HG02588 (cell line): ENCODE measurements at regions not wholly inside any gene's neighbourhood (a gene's known extent, or its start where the extent isn't known, plus 50 kb on each side); places are given as distances from the start of the nearest gene placed in this dataset.

Source experiments
- ATAC-seq: cut with Tn5 transposase; IDR thresholded peaks from one replicate; pipeline ENCODE4 v1.9.1; 2021; ENCODE audit warnings: mild to moderate bottlenecking, moderate library complexity; ENCODE audit not compliant: unreplicated experiment

DNA sequence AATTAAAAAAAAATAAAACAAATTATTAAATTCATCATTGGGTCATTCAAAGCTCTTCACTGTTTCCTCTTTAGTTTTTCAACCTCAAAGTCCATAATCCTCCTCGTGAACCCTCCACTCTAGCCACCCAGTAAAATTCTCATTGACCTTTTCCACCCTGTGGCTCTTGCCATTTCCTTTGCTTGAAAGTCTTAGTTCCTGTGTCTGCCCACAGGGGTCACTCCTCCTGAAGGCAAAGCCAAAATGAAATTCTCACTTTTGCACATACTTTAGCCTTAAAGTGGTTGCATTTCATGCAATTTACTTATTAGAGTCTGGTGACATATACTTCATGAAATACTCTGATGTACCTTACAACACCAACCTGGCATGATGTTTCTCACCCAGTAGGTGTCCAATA, 263.7 kb downstream of the BMP2 start:
- ATAC-seq = no peak

- ATAC-seq = no peak
These were observed 270.5 kb downstream of the BMP2 start for GRCh38 chr20:7038029-7038428.

- ATAC-seq = no peak
These were observed 290.1 kb downstream of the BMP2 start for GRCh38 chr20:7057611-7058010.

GRCh38 chr20:7078804-7079203, 311.3 kb downstream of the BMP2 start:
- no peak for ATAC-seq

DNA sequence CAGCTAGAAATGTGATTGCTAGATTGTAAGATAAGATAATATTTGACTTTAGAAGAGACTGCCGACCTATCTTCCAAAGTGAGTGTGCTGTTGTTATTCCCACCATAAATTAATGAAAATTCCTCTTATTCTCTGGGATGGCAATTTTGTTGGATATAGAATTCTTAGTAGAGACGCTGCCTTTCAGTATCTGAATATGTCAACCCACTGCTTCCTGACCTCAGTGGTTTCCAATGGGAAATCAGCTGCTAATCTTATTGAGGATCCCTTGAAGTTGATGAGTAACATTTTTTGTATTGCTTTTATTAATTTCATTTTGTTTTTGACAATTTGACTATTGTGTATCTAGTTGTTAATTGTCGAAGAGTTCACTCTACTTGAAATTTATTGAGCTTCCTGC, 313.0 kb downstream of the BMP2 start:
- no peak for ATAC-seq

GRCh38 chr20:7085467-7085866, 318.0 kb downstream of the BMP2 start:
- no peak for ATAC-seq

DNA sequence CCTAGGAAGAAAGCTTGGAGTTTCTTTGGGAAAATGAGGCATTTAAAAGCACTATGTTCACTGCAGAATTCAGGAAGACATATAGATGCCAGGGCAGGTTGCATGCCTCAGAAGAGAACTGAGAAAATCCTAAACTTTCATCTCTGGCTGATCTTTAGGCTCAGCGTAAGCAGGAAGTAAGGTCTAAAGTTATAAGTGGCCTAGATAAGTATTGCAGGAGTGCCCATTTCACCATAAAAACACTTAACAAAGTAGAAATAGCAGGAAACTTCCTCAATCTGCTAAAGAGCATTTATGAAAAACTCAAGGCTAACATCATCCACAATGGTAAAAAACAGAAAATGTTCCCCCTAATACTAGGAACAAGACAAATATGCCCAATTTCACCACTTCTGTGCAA, 320.3 kb downstream of the BMP2 start:
- no peak for ATAC-seq

DNA sequence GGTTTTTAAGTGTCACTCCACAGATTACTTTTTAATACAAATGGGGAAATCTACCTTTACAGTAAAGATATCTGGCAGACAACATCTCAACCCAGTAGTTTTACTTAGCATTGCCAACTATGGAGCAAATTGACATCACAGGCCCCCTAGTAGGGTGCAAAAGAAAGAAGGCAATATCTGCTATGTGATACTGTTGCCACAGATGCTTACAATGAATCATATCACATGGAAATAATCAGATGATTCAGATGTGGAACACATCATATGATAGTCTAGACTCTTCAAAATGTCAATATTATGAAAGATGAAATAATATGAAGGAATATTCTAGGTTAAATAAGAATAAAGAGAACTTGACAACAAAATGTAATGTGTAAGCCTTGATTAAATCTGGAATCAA, 322.5 kb downstream of the BMP2 start:
- no peak for ATAC-seq

- ATAC-seq = no peak
These were observed 323.3 kb downstream of the BMP2 start for GRCh38 chr20:7090811-7091210.

- ATAC-seq = no peak
These were observed 324.2 kb downstream of the BMP2 start for GRCh38 chr20:7091655-7092054.

- no peak for ATAC-seq
These were observed 327.0 kb downstream of the BMP2 start for GRCh38 chr20:7094438-7094997.

DNA sequence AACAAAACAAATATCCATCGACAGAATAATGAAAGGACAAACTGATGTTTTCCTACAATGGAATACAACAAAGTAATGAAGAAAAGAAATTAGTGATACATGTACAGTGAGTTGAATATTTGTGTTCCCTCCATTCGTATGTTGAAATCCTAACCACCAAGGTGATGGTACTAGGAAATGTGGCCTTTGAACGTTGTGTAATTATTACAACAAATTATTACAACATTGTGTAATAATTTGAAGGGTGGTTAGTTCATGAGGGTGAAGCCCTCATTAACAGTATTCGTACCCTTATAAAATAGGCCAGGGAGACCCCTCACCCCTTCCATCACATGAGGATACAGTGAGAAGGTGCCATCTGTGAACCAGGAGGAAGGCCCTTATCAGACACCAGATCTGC, 339.4 kb downstream of the BMP2 start:
- no peak for ATAC-seq

DNA sequence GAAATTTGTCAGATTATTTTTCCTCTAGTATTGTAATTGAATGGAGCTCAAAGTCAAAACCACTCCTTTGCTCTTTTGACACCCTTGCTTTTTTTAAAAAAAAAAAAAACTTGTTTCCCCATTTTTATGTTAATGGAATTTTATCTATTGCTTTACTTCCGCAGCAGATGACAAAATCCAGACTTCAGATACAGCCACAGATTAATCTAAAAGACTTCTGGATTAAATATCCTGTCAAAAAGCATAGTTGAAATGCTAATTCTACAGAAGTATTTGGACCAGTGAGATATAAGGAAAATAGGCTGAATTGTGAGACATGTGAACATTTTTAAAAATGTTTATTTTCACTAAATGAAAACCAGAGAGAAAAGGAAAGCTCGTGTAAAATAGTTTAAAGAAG, 341.4 kb downstream of the BMP2 start:
- no peak for ATAC-seq

- no peak for ATAC-seq
These were observed 346.3 kb downstream of the BMP2 start for GRCh38 chr20:7113577-7114466.

DNA sequence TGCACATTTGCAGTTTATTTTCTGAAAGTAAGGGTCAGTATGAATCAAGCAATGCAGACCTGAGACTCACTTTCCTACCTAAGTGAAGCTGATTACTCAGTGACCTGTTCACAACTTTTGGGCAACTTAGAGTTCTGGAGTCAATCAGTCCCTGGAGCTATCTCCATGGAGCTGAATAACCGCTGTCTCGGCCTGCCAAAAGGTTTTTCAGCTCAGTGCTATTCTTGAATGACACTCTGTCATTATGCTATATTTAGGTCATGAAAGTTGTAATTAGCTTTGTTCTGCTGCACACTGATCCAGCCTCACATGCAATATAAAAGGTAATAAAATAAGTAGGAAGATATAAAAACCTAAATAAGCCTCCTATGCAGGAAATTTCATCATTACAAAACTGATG, 356.0 kb downstream of the BMP2 start:
- no peak for ATAC-seq

DNA sequence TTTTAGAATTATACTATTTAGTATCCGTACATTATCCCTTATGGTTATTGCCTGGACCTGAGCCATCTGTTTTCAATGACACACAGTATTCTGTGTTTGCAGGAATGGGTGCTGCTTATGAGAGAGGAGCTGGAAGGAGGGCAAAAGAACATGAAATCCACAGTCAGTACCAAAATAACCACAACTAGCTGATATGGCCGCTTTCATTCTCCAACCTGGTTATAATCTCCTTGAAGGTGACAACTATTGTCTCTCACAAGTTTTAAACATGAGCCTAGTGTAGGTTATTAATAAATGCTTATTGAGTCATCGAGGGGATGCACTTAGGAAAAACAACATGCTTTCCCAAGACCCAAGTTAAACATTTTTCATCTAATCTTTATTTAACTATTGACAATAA, 356.6 kb downstream of the BMP2 start:
- ATAC-seq = no peak

DNA sequence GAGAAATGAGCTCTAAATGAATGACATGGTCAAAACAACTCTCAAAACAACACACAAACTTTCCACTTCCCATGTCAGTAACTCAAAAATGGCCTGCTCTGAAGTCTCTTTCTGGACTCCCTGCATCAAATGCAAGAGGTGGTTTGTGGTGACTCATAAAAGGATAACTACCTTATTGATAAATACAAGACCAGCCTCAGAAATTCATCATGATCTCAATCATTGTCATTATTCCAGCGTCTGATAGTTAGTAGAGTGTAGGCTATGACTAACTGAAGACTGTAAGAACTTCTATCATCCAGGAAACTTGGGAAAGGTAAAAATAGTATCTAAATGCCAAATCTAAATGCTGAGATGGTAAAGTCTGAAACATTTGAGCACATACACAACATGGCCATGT, 369.4 kb downstream of the BMP2 start:
- ATAC-seq = no peak

DNA sequence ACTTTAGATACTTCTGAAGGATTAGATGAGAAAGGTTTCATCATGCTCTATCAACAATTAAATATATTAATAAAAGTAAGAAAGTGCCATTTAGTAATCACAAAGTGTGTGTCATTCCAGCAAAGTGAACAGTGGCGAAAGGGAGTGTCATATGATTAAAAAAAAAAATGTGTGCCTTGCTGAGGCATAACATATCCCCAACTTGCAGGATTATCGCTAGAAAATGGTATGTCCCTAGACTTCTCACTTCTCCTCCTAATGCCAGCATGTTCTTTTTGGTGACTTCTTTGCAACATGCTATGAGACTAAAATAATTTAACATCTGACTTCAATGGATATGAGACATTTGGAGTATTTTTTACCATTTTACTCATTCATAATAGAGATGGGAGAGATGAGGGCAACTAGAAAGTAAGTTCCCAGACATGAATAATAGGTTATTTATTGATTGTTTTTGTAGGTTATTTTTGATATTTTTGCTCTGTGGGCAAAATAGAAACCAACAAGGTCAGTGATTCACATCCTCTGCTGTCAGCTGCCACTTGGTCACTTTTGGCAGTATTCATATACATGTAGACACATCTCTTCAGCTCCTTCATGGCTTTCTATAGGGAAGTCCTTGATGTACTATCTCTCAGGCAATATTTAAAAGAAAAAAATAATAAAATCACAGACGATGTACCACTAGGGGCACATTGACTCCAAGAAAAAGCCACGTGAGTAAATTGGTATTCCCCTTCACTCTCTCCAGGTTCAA, 370.1 kb downstream of the BMP2 start:
- ATAC-seq = peak; percentile 63

- no peak for ATAC-seq
These were observed 377.0 kb downstream of the BMP2 start for GRCh38 chr20:7144464-7144863.

DNA sequence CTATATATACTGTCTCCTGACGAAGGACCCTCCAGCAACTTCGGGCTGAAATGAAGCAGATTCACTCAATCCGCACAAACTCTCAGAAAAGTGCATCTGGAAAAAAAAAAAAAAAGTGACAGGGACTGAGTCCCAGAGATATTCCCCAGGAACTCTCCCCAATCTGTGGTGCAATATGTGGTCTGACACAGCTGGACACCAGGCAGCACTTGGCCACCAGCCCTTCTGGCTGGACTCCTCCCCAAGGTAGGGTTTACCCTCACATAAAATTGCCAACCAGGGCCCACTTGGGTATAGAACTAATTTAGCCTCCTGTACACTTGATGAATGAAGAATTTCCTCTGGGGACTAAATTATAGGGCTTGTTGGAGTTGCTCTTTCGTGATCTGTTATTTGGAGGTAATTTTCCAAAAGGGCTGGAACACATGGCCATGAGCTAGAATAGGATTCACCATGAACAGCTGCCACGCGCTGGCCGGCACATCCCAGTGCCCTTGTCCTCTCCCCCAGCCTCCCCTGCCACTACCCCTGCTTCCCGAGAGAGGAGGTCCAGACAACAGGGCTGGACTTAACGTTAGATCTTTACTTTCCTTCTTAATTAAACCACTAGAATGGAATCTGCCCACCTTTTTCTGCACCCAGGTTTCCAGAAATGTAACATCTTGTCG, 379.2 kb downstream of the BMP2 start:
- ATAC-seq = no peak

DNA sequence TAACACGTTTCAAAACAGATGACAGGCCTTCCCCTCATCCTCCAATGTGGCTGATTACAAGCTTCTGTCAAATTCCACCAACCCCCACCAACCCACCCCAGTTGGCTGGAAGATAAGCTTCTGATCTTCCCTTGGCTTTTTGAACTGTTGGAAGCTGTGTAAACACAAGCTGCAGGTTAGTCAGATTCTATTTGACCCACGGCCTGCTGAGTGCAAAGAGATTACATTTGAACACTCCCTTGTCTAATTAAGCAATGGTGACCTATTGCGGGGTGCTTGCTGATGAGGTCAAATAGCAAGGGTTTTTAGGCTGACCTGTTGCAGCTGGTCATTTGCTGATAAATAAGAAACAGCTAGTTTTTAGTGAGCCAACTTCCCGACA, 379.7 kb downstream of the BMP2 start:
- ATAC-seq = no peak
